GM21367 (cell line): ENCODE measurements at regions not wholly inside any gene's neighbourhood (a gene's known extent, or its start where the extent isn't known, plus 50 kb on each side); places are given as distances from the start of the nearest gene placed in this dataset.
"Not testable (repeated sequence)": the region's sequence is repeated elsewhere in the genome, so short reads cannot be mapped to it uniquely, and the experiment has no call there.

ENCODE experiments used
- ATAC-seq: cut with Tn5 transposase; IDR thresholded peaks from one replicate; pipeline ENCODE4 v1.9.1; 2021; ENCODE audit not compliant: unreplicated experiment

DNA sequence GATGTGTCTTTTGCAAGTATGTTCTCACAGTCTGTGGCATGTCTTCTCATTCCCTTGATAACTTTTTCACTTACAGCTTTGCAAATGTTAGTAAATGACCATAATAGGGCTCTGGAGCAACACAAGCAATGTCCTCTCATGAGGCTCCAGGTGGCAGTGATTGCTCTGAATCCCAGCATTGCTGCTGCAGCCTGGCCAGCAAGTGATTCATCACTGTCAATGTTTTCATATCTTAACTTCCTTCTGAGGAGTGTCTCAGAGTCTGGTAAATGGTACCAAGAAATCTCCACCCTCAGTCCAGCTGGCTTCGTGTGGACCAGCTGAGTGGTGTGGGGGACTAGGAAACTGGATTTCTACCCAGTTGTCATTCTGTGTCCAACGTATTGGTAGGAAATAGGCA lies 139.6 kb downstream of the MYLK4 start:
- ATAC-seq: no peak

- ATAC-seq: no peak
These were observed 142.2 kb downstream of the MYLK4 start for GRCh38 chr6:2608503-2608902.

DNA sequence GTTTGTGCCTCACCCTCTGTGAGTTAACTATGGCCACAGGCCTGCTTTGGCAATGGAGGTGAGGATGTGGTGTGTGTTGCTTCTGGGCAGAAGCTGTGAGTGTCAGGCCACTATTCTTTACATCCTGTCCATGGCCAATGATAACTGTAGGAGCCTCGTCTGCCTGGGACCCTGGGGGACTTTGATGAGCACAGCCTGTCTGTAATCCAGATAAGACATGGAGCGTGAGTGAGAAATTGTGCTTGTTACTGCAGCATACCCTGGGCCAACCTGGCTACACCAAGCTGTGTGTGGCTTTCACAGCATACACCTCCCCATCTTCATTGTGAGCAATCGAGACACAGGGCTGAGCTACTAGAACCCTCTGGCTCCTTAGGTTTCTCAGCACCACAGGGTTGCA lies 150.4 kb downstream of the MYLK4 start:
- ATAC-seq: no peak

- no peak for ATAC-seq
These were observed 150.9 kb downstream of the MYLK4 start for GRCh38 chr6:2599817-2600216.

GRCh38 chr6:2598867-2599266 lies 151.9 kb downstream of the MYLK4 start:
- ATAC-seq: no peak

DNA sequence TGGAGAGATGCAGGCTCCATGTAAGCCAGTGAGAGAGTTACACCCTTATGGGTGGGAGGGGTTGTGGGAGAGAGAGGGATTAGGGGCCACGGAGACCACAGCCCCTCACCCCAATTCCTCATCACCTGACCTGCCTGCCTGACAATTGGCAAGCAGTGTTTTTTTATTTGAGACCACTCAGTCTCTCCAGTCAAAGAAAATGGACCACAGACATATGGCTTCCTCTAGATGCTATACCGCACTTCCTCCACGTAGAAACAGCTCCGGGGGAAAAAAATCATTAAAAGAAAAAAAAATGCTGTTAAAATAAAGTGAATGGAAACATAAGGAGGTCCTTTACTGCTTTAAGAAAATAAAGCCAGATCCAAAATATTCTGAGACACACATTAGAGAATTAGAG lies 152.7 kb downstream of the MYLK4 start:
- ATAC-seq: no peak

GRCh38 chr6:2597457-2597856 lies 153.3 kb downstream of the MYLK4 start:
- not testable (repeated sequence) for ATAC-seq

DNA sequence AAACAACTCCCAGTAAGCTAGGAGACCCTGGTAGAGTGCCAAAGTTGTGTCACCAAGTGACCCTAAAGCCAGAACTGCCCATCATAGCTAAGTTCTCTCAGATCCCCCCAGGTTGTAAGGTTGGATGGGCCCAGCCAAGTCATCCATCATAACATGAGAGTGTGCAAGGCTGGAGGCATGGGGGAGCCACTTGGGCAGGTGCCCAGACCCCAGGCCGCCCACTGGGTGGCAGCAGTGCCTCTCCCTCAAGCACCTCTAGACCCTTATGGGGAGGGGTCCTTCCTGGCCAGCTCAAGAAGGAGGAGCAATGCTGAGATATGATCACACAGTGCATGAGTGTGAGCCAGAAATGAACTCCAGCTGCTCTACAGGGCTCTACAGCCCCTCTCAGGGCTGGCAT lies 154.5 kb downstream of the MYLK4 start:
- no peak for ATAC-seq

DNA sequence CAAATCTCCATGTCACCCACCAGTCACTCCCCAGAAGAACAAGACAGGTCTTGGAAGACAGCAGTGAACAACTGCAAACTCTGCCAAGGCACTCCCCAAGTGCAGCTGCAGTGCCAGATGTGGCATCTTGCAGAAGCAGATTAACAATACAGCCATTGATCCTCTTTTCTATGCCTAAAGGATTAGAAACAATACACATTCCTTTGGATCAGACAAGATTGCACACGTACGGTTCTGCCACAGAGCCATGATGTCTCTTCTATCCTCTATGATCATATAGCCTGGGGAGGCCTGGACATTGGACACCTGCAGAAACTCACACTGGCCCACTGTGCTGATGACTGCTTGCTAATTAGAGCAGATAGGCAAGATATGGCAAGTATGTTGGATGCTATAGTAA lies 155.9 kb downstream of the MYLK4 start:
- no peak for ATAC-seq

DNA sequence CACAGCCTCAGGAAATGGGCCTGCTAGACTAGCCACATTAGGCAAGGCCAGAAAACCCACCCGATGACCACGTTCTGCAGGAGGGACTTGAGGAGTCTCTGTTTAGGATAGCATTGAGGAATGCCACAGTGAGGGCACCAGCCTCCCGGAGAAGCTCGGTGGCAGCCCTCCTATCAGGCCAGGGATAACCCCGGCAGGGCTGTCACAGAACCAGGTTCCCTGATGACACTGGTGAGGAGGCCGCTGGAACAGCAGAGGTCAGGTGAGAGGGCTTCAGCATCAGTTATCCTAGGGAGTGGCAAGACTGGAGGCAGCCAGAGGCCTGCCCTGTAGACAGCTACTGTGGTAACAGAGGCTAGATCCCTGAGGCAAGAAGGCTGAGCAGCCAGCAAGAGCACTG lies 157.6 kb downstream of the MYLK4 start:
- no peak for ATAC-seq

- ATAC-seq: no peak
These were observed 161.5 kb downstream of the MYLK4 start for GRCh38 chr6:2589171-2589661.

GRCh38 chr6:2583459-2583858 lies 167.3 kb downstream of the MYLK4 start:
- no peak for ATAC-seq

DNA sequence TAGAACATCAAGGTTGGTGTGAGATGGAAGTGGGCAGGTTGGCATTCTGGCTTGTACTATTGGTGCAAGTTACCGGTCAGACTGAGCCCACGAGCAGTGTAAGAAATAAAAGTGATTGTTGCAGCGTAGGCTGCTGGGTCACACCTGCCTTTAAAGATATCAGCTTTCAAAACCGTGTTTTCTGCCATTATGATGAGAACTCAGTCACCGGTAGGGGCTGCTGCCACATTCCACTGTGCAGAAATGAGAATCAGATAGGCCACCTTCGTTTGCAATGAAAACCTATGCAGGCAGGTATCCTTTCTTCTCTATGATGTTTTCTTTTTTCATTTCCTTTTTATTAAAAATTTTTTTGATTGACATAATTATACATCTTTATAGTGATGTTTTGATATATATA lies 168.5 kb downstream of the MYLK4 start:
- no peak for ATAC-seq

DNA sequence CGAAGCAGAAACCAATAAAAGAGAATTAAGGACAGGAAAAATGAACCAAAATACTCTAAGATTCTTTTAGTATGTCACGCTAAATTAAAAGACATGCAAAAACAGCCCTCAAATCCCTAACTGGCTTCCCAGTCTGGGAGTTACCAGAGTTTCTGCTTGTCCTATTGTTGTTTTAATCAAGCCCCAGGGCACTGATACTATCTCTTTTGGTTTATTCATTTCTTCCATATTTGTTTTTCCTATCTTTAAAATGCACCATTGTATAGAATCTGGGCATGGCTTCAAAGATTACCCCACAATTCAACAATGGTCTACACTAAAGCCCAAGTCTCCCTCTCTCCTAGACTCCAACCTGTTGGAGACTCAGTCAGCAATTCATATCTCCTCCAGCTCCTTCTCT lies 169.1 kb downstream of the MYLK4 start:
- ATAC-seq: no peak

DNA sequence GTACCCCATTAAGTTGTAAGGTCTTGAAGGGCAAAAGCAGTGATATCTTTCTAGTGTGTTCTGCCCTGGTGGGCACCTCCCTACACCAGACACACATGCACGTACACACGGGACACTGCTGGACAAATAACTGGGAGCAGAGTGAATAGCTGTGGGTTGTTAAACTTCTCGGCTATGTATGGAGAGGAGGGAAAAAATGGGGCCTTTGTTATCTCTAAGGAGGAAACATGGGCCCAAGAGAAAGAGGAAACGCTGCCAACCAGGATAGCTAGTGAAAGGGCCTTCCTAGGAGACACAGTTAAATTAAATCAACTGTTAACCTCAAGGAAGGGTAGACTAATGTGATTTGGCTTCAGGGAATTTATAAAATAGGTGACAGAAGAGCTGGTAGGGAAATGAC lies 169.7 kb downstream of the MYLK4 start:
- no peak for ATAC-seq

DNA sequence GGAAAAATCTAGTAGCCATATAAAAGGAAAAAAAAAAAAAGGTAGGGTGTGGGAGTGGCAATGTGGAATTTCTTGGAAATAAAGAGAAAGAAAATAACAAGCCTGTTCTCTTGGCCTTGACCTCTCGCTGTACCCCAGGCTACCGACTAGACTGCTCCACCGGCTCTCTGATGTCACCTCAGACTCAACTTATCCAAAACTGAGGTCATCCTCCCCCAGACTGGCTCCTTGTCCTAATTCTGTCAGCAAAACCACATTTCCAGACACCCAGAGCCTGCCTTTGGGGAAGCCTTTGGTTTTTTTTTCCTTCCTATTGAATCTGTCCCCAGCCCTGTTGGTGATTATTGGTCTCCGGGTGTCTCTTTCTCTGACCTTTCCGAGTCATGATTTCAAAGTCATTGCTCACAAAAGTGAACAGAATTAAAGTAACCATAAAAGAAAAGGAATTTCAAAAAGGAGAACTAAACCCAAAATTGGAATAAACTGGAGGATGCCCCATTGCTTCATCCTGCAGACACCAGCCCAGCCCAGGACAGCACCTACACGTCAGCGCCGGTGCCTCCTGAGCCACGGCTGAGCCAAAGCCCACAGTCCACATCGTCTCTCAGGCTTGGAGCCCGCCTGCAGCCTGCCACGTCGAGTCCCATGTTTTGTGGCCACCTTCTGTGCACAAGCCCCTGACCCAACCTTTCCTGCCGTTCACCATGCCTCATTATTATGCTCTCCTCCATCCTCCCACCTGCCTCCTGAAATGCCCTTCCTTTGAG lies 170.7 kb downstream of the MYLK4 start:
- no peak for ATAC-seq

- no peak for ATAC-seq
These were observed 171.4 kb downstream of the MYLK4 start for GRCh38 chr6:2579241-2579761.

DNA sequence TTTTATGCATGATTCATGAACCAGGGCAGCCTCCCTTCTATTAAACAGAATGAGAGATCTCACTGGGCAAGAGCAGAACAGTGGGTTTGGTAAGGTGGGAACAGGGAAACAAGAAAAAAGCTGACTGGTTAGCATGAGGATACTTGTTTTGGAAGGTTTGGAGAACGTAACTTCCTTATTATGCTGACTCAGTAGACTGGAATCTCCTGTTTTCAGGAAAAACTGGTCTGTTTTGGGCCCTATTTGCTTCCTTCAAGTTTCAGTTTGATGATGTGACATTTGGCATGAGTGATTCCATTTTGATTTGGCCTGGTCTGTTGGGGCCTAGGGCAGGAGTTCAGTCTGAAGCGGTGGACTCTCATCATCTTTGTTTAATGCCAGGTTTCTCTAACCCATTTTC lies 172.0 kb downstream of the MYLK4 start:
- no peak for ATAC-seq

DNA sequence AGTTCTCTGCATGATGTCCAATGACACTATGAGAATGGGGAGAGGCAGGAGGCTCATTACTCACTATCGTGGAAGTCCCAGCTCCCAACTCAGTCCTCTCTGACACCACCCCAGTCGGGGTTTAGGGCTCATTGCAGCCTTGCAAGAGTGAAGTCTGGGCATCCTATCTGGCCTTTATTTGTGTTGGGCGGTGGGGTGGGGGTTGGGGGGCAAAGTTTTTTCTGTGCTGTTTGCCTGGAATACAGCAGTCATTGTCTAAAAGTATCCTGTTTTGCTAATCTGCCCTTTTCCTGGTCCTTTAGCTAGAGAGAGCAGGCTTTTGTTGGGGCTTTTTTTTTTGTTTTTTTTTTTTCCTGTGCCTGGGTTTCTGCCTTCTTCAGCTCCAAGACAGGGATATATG lies 174.2 kb downstream of the MYLK4 start:
- no peak for ATAC-seq

DNA sequence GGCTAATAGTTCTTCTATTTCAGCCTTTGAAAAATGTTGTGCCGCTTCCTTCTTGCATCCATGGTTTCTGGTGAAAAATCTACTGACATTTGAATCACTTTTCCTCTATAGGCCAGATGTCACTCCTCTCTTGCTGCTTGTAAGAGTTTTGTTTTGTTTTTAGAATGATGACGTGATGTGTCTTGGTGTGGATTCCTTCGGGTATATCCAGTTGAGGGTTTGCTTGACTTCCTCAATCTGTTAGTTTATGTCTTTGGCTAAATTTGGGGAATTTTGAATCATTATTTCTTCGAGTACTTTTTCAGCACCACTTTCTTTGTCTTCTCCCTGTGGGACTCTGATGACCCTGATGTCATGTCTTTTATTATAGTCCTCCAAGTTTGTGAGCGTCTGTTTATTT lies 175.5 kb downstream of the MYLK4 start:
- no peak for ATAC-seq

DNA sequence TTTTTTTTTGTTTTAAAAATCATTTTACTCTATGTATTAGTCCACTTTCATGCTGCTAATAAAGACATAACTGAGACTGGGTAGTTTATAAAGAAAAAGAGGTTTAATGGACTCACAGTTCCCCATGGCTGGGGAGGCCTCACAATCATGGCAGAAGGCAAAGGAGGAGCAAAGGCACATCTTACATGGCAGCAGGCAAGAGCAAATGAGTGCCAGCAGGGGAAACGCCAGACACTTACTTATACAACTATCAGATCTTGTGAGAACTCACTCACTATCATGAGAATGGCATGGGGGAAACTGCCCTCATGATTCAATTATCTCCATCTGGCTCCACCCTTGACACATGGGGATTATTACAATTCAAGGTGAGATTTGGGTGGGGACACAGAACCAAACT lies 181.3 kb downstream of the MYLK4 start:
- ATAC-seq: not testable (repeated sequence)

GRCh38 chr6:2566048-2566447 lies 184.7 kb downstream of the MYLK4 start:
- no peak for ATAC-seq

DNA sequence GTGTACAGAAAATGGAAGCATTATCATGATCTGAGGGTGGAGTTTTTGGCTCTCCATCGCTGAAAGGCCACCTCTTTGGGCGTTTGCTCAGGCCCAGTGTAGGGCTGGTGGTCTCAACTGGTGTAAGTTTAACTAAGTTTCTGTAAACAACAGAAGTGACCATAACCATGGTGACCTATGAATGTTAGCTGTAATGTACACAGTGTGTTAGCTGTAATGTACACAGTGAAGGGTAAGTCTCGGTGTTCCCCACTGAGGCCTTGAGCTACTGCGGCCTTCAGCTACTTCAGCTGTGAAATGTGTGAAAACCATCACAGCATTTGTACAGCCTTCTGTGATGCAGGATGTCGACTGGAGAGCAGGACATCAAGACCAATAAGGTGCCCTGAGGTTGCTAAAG lies 185.2 kb downstream of the MYLK4 start:
- no peak for ATAC-seq
